ENCODE measurements at regions not wholly inside any gene's neighbourhood (a gene's known extent, or its start where the extent isn't known, plus 50 kb on each side); places are given as distances from the start of the nearest gene placed in this dataset.

- DNase-seq (no peak), ATAC-seq (no peak)
- intact Hi-C loops (cut with DNase I), result no loop called here
These were observed 264.1 kb downstream of the GASK1B start for GRCh38 chr4:157908691-157909090.

DNA sequence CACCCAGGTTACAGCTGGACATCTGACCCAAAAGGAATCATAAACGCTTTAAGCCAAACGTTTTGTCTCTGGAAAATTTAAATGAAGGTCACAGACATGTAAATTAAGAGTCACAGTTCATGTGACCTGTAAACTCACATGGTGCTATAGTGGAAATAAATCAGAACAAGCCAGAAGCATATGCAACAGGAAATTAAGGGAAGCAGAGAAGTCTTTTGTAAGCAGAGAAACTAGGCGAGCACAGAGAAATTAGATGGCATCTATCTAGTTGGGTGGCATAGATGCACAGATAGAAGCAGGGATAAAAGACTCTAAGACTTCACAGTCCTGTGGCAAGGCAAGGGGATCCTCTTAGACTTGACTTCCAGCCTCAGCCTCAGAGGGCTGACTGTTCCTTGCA is 264.8 kb downstream of the GASK1B start:
- DNase-seq (no peak), ATAC-seq (no peak)
- intact Hi-C loops (cut with DNase I), result no loop called here

GRCh38 chr4:157907226-157907946 is 265.4 kb downstream of the GASK1B start:
- intact Hi-C loops (cut with DNase I), result no loop called here
- no peak for ATAC-seq
- no peak for DNase-seq

DNA sequence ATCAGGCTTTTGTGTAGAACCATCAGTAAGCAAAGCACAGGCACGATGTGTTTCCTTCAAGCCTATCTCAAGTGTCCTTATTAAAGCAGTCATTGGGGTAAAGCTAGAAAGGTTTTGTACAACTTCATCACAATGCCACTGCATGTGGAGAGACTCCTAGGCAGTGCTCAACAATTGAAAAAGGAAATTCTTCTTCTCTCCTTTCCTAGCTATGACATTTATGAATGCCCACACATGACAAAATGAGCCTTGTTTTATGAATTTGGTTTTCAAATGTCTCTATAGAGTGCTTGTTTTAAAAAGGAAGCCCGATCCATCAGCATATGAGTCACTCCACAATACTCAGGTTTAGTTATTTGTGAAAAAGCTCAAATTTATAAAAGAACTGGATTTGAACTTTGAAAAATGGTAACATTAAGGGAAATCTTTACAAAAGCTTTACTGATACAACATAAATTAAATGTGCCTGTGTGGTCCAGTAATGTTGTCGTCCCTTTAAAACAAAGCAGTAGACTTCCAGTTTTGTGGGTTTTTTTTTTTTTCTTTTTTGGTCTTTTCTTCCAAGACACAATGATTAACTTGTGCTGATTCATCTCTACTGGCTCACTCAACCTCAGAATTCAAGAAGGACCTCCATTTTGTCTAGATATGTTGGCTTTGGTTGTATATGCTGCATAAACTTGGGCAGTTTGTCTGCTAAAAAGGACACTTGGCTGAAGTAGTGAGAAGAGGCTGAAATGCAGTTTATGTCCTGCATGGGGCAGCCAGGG is 273.8 kb downstream of the GASK1B start:
- intact Hi-C loops (cut with DNase I), result no loop called here
- no peak for ATAC-seq

GRCh38 chr4:157897855-157898370 is 274.9 kb downstream of the GASK1B start:
- ATAC-seq (no peak), DNase-seq (no peak)
- intact Hi-C loops (cut with DNase I), result no loop called here

More for the DNA sequence above, 273.8 kb downstream of the GASK1B start:
- DNase-seq, result no peak

GRCh38 chr4:157896726-157897125 is 276.1 kb downstream of the GASK1B start:
- ATAC-seq (no peak), DNase-seq (no peak)
- intact Hi-C loops (cut with DNase I), result no loop called here

DNA sequence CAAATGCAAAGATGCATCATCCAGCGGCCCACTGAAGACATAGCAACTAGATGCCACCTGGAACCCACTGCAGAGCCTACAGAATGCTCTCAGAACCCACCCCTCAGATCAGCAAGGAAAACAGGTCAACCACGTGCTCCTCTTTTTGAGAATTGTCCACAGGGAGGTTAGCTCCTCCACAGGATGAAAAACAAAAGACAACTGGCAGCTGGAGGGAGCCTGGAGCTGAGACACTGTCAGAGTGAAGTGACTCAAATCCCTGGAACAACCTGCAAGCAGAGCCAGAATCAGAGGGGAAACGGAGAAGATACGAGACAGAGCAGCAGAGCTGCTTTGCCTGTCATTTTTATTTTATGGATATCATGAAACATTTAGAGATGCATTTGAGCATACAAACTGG is 277.6 kb downstream of the GASK1B start:
- ATAC-seq (no peak), DNase-seq (no peak)
- intact Hi-C loops (cut with DNase I), result no loop called here

DNA sequence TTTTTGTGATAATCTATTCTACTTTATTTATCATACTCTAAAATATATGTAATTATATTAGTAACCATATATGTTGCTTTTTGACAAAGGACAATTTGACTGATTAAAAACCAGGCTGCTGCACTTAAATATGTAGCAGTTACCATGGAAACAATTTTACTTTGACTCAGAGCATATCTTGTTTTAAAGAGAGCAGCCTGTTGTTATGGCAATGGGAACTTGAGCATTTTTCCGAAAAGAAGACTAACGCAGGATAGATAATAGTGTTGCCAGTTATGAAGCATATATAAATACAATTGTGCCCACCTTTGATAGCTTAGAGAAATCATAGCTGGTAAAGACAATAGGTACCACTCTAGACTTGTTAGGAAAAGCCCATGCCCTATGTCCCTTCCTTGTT is 283.0 kb downstream of the GASK1B start:
- no peak for DNase-seq
- intact Hi-C loops (cut with DNase I), result no loop called here
- no peak for ATAC-seq

GRCh38 chr4:157888281-157888680 is 284.5 kb downstream of the GASK1B start:
- intact Hi-C loops (cut with DNase I), result no loop called here
- DNase-seq (no peak), ATAC-seq (no peak)

GRCh38 chr4:157887316-157887715 is 285.5 kb downstream of the GASK1B start:
- DNase-seq (no peak), ATAC-seq (no peak)
- intact Hi-C loops (cut with DNase I), result no loop called here

- ATAC-seq, result no peak
- DNase-seq, result no peak
- intact Hi-C loops (cut with DNase I), result no loop called here
These were observed 286.2 kb downstream of the GASK1B start for GRCh38 chr4:157886645-157887044.

DNA sequence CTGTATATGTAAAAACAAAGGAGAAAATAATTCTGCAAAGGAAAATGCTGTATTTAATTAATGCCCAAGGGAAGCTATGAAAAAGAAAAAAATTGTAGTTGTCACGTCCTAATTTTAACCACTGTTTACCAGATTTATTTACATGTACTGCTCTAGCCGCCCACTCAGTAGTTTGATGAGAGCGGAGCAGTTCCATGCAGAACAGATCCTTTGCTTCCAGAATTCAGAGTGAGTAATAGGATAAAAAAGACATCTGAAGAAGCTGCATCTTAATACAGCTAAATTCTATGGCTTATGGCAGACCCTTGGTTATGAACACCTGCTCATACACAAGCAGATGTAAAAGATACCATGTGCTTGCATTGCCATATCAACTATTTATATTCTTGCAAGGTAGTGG is 287.0 kb downstream of the GASK1B start:
- ATAC-seq (no peak), DNase-seq (no peak)
- intact Hi-C loops (cut with DNase I), result no loop called here

DNA sequence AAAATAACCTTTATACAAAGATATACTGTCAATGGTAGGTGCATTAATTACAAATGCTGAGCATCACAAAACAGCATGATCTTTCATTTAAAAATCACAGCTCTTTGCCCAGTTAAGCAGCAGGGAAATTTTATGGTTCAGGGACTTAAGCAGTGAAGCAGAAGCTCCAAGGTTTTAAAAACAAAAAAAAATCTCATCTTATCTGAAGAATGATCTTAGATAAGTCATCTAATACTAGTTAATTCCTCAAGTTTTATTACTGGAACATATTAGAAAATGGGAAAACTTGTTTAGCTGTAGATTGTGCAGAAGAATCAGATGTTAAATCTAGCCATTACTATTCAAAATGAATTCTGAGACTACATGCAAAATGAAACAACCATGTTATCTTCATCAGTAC is 289.9 kb downstream of the GASK1B start:
- no peak for DNase-seq
- no peak for ATAC-seq
- intact Hi-C loops (cut with DNase I), result no loop called here

GRCh38 chr4:157880761-157881160 is 292.1 kb downstream of the GASK1B start:
- ATAC-seq (no peak), DNase-seq (no peak)
- intact Hi-C loops (cut with DNase I), result no loop called here

GRCh38 chr4:157854819-157855218 is 318.0 kb downstream of the GASK1B start:
- no peak for ATAC-seq
- intact Hi-C loops (cut with DNase I), result no loop called here
- DNase-seq, result no peak

DNA sequence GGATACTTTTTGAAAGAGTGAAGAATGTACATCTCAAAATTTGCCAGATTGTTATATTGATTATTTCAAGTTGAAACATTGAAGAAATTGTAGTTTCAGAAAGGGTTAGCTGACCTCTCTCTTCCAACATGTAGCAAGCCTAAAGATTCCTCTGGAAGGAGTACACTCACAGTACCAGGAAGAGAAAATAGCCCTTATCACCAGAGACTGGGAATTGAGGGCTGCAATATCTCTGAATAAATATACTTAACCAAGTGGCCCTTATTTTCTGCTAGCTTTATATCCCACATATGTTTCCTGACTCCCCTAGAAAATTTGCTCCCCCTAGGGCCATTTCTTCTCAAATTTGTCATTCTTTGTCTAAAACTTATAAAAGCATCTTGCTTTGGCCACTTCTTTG is 332.2 kb downstream of the GASK1B start:
- DNase-seq, result no peak
- ATAC-seq, result no peak
- intact Hi-C loops (cut with DNase I), result no loop called here

- no peak for ATAC-seq
- intact Hi-C loops (cut with DNase I), result no loop called here
- no peak for DNase-seq
These were observed 332.8 kb downstream of the GASK1B start for GRCh38 chr4:157840034-157840433.

GRCh38 chr4:157838366-157838765 is 334.5 kb downstream of the GASK1B start:
- ATAC-seq (no peak), DNase-seq (no peak)
- intact Hi-C loops (cut with DNase I), result no loop called here

DNA sequence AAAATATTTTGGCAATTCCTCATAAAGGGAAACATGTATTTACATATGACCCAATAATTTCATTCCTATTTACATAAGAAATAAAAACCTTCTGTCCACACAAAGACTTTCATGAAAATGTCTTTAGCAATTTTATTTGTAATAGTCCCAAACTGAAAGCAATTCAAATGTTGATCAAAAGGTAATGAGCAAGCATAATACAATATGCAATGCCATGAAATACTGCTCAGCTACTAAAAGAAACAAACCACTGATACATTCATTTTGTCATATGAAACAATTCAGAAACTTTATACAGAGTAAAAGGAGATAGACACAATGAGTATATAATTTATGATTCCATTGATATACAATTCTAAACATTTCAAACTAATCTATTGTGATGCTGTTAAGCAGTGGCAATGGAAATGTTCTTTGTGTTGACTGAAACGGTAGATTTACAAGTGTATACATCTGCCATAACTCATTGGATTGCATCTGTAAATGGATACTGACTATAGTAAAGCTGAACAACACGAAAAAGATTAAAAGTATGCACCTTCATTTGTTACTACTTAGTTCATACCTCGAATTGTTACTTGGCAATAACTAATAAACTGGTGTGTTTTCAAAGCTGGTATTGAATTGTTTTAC is 335.6 kb downstream of the GASK1B start:
- DNase-seq (no peak), ATAC-seq (no peak)
- intact Hi-C loops (cut with DNase I), result no loop called here

GRCh38 chr4:157832596-157832995 is 340.2 kb downstream of the GASK1B start:
- DNase-seq, result no peak
- ATAC-seq, result no peak
- intact Hi-C loops (cut with DNase I), result no loop called here

All from left cardiac atrium (tissue), 4 donors.